ENCODE measurements at regions not wholly inside any gene's neighbourhood (a gene's known extent, or its start where the extent isn't known, plus 50 kb on each side); places are given as distances from the start of the nearest gene placed in this dataset.

DNA sequence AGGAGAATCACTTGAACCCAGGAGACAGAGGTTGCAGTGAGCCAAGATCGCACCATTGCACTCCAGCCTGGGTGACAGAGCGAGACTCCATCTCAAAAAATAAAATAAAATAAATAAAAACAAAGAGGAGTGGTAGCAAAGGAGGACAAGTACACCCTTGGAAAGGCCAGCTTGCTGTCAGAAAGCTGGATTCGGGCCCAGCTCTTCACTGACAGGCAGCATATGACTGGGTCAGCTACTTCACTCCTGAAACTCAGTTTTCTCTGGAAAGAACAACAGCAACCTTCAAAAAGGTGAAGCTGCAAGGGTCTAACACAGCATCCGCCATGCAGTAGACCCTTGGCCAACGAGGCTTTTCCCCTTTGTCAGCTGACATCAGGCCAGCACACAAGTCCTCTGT, 156.0 kb upstream of the TIAM1 start:
- no peak for DNase-seq (ENCODE audit: low spot score)

DNA sequence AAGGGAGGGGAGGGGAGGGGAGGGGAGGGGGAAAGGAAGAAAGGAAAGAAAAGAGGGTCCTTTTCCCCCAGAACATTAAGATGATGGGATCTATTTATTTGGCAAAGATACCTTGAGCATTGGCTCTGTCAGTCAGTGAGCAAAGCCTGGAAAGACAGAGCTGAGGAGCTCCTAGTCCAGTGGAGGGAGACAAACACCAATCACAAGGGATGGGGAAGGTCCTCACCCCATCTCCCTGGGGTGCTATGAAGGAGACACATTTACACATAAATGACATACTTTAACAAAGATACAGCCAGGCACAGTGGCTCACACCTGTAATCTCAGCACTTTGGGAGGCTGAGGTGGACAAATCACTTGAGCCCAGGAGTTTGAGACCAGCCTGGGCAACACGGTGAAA, 154.9 kb upstream of the TIAM1 start:
- DNase-seq (ENCODE audit: low spot score): no peak

DNA sequence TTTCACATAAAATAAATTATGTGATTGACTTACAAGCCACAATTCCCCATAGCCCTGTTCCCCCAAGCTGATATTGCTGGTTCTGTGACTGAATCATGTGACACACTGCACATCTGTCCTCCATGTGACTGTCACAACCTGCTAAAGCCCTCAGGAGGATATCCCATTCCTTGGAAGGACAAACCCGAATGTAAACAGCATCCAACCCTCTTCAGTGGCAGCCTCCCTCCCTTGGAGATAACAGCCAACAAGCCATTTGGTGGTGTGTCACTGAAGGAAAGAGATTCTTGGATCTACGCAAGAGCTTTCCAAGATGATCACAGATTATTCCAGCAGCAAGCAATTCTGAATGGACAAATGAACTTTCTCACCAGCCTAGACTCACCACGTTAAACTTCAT, 153.9 kb upstream of the TIAM1 start:
- no peak for DNase-seq (ENCODE audit: low spot score)

DNA sequence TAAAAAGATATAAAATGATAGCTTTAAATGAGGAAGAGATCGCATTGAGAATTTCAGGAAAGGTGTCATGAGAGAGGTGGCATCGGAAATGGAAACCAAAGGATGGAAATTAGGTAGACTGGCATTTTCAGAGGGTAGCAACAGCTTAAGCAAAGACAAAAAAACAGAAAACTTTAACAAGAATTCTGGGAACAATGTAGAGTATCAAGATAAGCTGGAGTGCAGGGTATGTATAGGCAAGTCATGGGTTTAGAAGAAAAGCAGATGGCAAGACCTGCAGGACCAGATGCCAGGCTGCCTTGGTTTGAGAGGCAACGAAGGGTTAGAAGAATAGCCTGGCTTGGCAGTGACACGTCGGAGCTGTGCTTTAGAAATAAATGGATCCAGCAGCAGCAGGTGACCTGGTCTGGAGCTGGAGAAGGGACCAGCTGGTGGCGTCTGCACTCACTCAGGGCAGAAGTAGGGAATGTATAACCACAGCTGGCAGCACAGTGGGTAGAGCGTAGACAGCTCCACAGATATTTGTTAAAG, 149.4 kb upstream of the TIAM1 start:
- DNase-seq (ENCODE audit: low spot score): no peak

DNA sequence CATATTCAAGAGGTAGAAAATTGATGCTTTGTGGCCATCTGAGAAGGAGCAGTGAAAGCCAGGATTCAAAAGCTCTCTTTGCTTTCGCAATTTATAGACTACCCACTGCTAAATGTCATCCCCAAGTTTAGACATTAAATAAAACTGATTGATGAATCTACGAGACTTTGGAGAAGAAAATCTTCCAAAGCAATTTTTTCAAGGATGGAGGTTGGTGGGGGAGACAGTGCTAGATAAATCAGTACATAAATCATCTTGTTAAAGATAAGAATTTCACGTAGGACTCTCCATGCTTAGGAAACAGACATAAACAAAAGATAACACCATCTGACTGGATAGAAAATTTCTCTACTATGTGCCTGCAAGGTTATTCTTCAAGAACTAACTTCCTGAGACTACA, 147.6 kb upstream of the TIAM1 start:
- DNase-seq (ENCODE audit: low spot score): no peak

DNA sequence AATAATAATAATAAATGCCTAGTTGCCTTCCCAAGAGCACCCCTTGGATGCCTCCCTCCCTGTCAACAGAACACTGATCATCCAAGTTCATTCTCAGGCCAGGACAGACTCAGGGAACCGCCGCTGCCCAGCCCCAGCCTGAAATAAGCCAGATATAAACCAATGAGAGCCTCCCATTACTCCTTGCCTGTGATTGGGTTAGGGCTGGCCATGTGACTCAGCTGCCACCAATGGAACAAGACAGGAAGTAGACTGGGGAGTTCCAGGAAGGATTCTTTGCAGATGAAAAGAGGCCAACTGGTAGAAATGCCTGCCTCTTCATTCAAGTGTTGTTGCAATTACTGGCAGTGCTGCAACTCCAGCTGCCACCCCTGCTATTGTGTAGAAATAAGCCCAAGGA, 146.4 kb upstream of the TIAM1 start:
- no peak for DNase-seq (ENCODE audit: low spot score)

DNA sequence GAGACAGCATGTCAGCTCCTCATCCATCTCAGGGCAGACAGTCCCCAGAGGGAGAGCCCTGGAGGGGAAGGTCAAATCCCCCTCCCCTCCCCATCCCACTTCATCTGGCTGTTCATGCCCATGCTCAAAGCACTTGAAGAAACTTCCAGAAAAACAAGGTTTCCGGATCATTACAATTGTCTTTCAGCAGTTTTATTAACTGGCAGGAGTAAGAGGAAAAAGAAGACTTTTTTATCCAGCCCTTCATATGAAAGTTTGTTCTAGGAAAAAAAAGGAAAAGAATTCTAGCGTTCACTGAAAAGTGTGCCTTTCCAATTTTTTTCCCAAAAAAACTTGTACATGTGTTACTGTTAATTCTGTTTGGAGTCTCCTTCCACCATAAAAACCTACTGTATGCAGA, 145.7 kb upstream of the TIAM1 start:
- no peak for DNase-seq (ENCODE audit: low spot score)

DNA sequence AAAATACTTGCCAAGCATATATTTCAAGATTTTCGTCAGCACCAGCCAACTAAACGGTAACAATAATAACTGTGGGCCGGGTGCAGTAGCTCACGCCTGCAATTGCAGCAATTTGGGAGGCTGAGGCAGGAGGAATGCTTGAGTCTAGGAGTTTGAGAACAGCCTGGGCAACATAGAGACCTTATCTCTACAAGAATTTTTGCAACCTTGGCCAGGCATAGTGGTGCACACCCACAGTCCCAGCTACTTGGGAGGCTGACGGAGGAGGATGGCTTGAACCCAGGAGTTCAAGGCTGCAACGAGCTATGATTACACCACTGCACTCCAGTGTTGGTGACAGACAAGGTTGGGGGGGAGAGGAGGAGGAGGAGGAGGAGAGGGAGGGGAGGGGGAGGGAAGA, 145.0 kb upstream of the TIAM1 start:
- DNase-seq (ENCODE audit: low spot score): no peak

DNA sequence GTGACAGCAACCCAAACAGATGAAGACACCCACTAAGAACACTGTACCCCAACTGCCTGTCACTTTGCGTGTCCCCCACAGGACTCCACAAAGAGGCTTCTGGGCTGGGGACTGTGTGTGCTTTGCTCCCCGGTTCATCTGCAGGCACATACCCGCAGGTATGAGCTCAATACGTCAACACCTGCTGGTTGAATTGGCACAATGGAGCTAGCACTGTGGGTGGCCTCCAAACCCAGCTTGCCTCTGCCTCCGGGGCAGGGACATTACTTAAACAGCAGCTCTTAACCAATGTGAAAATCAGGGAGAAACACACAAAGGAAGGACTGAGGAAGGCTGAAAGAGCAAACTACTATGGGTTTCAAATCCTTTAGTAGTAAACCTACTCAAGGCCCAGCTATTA, 140.2 kb upstream of the TIAM1 start:
- no peak for DNase-seq (ENCODE audit: low spot score)

DNA sequence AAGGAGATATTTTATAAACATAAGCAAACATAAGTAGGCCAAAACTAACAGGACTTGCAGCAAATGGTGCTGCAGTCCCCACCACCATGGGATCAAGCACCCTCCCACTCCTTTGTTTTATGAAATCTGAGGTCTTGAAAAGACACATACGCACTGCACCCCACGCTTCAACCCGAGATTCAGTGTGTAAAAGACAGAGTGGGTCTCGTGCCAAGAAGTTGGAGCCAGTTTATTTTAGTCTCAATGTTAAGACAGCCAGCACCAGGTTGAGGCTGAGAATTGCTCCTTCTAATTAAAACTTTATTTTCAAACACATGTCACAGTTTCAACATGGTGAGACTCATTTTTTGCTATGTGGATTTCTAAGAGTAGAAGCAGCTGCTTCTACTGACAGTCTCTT, 139.1 kb upstream of the TIAM1 start:
- DNase-seq (ENCODE audit: low spot score): no peak

DNA sequence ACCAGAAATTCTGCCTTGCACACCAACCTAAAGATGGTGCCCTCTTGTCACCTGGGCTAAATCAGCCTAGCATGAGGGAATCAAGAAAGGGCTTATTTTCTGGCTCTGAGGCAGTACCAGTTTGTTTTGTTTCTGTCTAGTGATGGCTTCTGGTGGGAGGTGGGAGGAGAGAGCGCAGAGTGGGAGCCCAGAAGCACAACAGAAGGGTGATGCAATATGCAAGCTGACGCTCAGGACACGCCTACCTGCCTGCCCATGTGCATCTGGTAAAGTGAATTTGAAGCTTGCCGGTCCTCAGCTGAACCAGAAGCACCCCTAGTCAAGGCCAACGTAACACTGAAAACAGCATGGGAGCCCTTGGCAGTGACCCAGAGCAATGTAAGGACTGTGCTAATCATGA, 138.4 kb upstream of the TIAM1 start:
- DNase-seq (ENCODE audit: low spot score): no peak

DNA sequence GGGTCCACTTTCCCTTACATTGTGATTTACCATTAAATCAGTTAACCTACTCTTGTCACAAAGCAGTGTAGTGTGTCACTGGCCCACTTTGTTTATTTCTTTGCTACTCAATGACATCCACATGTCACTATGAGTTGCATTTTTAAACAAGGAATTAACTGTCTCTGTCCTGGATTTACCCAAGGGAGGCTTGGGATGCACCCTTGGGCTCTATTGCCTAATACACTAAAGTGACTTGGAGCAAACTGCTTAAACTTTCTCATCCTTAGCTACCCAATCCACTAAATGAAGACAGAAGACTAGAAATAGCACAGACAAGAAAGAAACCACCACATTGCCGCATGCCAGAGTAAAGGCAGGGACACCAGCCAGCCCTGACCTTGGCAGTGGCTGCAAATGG, 136.2 kb upstream of the TIAM1 start:
- DNase-seq (ENCODE audit: low spot score): no peak

DNA sequence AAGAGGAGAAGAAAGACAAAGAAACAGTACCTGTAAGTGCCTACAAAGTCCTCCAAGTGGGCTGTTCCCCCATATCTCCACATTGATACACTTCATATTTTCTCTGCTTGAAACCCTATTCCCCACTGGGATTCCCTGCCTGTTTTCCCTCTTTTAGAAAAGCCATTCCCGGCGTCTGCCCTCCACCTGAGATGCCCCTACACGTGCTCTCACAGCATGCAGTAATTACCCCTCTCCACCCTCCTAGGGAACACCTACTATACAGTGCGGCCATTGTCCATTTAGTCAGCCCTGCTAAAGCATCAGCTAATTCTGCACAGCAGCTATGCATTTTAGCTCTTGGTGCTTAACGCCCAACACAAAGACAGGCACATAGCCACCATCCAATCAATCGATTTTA, 135.7 kb upstream of the TIAM1 start:
- DNase-seq (ENCODE audit: low spot score): no peak

DNA sequence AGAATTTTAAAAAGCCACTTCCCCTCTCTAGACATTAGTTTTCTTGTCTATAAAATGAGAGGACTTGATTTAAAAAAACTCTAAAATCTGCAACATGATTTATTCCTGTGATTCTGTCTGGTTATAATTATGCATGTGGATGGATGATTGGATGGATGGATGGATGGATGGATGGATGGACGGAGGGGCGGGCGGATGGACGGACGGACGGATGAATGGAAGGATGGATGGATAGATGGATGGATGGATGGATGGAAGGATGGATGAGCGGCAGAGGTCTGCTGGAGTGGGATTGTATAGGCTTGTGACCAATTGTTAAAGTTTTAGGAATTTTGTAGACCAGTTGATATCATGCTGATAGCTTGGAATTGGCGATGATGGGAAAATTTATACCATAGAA, 135.2 kb upstream of the TIAM1 start:
- DNase-seq (ENCODE audit: low spot score): no peak

DNA sequence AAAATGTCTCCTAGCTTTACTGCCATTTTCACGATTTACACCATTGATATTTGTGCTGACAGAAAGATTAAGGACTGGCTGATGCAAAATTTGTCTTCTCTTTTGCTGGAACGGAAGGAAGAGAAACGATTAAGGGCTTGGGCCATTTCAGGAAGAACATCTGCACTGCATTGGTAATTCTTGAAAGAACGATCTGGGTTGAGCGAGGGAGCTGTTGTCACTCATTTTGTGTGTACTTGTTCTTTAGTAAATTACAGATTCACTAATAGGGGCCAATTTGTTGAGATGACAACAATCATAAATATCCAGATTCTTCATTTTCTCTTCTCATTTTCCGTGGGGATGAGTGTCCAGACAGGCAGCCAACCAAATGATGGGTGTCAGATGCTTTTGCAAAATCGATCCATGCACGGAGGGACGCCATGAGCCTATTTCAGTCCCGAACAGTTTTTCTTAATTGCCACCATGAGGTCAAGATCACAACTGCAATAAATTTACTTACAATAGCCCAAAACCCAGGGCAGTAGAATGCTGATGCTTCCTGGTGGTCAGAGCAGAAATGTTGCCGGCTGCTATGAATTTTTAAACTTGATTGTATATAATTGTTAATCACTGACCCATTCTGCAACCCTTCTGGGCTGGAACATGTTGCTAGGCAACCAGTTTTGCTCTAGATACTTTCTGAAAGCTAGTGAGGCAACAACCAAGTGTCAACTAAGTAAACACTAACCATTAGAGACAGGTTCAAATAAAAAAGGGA, 132.4 kb upstream of the TIAM1 start:
- DNase-seq (ENCODE audit: low spot score): no peak

DNA sequence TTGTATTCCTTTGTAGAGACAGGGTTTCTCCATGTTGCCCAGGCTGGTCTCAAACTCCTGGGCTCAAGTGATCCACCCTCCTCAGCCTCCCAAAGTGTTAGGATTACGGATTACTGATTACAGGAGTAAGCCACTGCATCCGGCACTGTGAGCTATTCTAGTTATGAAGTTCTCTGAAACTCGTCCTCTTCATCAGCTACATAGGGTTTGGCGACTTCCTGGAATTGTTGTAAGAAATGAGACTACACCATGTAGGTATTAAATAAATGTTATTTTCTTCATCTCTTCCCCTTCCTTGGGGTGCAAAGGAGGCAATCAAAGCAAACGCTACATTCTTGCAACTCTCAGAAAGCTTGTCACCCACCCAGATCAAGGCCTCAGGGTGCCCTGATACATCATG, 131.2 kb upstream of the TIAM1 start:
- DNase-seq (ENCODE audit: low spot score): no peak

DNA sequence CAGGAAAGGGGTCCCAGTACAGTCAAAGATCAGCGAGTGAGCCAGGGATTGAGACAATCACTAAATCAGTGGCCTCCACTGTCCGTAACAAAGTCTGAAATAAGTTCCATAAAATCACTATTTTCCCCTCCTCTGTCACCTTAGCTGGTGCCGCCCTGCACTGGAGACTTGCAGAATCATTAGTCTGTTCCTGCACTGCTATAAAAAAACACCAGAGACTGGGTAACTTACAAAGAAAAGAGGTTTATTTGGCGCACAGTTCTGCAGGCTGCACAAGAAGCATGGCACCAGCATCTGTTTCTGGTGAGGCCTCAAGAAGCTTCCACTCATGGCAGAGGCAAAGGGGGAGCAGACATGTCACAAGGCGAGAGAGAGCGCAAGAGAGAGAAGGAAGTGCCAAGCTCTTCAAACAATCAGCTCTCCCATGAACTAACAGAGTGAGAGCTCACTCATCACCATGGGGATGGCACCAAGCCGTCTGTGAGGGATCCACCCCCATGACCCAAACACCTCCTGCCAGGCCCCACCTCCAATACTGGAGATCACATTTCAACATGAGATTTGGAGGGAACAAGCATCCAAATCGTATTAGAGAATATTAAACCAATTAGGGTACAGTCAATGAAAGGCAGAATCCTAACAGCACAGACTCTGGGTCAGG, 129.8 kb upstream of the TIAM1 start:
- no peak for DNase-seq (ENCODE audit: low spot score)

DNA sequence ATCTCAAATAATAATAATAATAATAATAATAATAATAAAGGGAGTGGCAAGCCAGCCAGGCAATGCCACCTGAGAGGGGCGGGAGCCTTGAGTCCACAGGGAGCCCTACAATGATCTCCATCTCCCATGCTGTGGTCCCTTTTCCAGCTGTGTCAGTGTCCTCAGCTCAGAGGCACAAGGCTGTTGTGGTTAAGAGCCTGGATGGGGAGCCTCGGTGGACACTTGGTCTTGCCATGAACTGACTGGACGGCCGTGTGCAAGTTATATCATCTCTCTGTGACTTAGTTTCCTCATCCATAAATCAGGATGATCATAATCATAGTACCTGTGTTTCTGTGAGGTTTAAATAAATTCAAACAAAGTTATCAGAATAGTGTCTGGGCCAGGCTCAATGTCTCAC, 127.8 kb upstream of the TIAM1 start:
- DNase-seq (ENCODE audit: low spot score): peak; percentile 42

DNA sequence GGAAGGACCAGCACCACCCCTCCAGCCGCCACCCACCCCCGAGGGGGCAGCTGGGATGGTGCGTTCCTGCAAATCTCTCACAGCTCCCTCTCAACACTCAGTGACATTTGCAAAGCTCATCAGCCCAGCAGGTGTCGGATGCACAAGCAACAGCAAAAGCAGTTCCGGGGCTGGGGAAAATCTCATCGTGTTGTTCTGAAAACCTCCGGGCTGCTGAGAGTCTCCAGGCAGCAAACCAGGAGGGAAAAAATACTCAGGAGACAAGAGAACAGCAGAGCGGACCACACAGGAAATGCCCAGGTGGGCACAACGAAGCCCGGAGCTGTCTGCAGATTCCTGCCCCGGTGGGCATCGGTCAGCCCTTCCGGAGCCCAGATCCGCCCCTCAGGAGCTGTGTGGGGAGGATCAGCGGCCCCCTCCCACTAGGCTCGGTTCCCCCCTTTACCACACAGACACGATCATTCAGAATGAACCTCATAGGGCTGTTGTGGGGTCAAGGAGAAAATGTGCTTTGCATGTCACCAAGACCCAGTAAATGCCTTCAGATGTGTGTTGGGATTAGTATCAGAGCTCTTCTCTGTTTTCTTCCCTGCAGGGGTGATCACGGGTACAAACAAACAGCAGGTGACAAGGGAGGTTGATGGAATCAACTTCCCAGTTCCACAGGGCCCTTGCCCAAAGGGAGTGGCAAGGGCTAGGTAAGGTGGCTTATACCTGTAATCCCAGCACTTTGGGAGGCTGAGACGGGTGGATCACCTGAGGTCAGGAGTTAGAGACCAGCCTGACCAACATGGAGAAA, 127.0 kb upstream of the TIAM1 start:
- no peak for DNase-seq (ENCODE audit: low spot score)

DNA sequence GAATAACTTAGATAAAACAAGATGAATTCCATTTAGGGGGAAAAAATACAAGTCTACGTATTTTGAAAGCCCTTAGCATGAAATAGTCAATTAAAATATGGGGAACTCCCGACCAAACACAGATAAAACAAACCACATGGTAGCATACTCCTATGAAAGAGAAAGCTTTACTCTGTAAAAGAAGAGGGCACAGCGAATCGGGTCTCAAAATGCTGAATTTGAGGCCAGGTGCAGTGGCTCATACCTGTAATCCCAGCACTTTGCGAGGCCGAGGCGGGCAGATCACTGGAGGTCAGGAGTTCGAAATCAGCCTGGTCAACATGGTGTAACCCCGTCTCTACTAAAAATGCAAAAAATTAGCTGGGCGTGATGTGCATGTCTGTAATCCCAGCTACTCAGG, 116.9 kb upstream of the TIAM1 start:
- DNase-seq (ENCODE audit: low spot score): no peak

DNA sequence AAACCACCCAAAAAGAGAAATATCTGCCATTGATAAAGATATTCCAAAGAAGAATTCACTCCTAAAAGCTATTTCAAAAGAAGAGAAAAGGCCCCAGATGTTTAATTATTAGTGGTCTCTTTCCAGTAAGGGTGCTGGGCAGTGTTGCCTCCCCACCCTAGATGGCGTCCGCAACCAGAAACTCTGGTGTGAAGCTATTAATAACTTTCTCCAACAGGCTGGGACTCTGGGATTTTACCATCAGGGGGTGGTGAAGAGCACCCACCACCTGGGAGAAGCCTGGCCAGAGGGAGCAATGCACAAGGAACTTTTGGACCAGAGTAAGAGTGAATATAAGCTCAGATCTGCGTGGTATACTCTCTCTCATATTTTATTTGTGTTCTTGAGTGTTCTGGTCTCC, 115.4 kb upstream of the TIAM1 start:
- DNase-seq (ENCODE audit: low spot score): peak; percentile 65

DNA sequence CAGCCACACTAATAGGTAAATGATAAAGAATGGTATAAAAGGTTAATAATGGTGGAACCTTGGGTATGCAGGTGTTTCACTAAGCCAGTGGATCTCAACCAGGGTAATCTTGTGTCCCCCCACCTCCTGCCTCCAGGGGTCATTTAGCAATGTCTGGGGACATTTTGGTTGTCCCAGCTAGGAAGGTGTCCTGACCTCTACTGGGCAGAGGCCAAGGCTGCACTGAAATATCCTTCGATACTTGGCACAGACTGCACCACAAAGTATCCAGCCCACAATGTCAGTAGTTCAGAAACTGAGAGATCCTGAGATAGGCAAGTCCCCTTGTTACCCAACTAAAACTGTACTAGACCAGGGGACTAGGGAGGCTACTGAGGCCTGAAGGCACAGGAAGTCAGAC, 113.6 kb upstream of the TIAM1 start:
- DNase-seq (ENCODE audit: low spot score): no peak

DNA sequence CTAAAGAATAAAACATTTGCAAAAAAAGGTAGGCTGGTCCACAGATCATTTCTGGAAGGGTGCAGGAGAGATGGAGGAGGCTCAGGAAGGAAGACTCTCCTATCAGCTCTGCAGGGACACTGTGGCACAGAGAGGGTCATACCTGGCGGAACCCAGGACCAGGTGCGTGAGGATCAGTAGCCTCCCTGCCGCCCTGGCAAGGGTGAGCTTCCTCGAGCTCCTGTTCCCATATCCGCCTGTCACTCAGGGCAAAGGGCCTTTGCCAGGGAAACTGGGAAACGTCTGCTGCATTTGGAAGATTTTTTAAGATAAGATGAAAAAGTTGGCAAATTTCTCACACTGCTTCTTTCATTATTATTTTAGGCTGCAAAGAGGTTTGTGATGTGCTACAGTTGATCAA, 112.1 kb upstream of the TIAM1 start:
- no peak for DNase-seq (ENCODE audit: low spot score)

Measured in pons (tissue), 1 donor.